Adrenal gland (tissue), 5 donors: ENCODE measurements at regions not wholly inside any gene's neighbourhood (a gene's known extent, or its start where the extent isn't known, plus 50 kb on each side); places are given as distances from the start of the nearest gene placed in this dataset.

Experiments used
- CTCF ChIP-seq, 6 experiments: fragments of 450-650 bp in 4 of 6; fragments of 200-600 bp in 2 of 6; sonication (generic) in 1 of 6; IDR thresholded peaks; 1 replicate in 5 of 6; 2 replicates in 1 of 6; pipeline versions ENCODE4 v1.5.1 to v1.8.0; 2016 to 2021; ENCODE audit warnings: antibody characterized with exemption in 6 of 6, mild to moderate bottlenecking in 2 of 6, moderate library complexity in 1 of 6
- POLR2A ChIP-seq, 2 donors: fragments of 450-650 bp; IDR thresholded peaks; one replicate each; pipeline ENCODE4 v1.6.1; 2017; ENCODE audit warnings: antibody characterized with exemption in 2 of 2, mild to moderate bottlenecking in 2 of 2, moderate library complexity in 1 of 2
- donor health status: DM: no; HTN: no; CAD: no.

GRCh38 chr2:51855683-51856082, 823.8 kb upstream of the NRXN1 start:
- TF ChIP-seq CTCF (IDR thresholded peaks at IDR 0.05): no peak
- TF ChIP-seq POLR2A (IDR thresholded peaks at IDR 0.05): no peak
